ENCODE measurements at regions not wholly inside any gene's neighbourhood (a gene's known extent, or its start where the extent isn't known, plus 50 kb on each side); places are given as distances from the start of the nearest gene placed in this dataset.
"Not testable (repeated sequence)": the region's sequence is repeated elsewhere in the genome, so short reads cannot be mapped to it uniquely, and the experiment has no call there.

DNA sequence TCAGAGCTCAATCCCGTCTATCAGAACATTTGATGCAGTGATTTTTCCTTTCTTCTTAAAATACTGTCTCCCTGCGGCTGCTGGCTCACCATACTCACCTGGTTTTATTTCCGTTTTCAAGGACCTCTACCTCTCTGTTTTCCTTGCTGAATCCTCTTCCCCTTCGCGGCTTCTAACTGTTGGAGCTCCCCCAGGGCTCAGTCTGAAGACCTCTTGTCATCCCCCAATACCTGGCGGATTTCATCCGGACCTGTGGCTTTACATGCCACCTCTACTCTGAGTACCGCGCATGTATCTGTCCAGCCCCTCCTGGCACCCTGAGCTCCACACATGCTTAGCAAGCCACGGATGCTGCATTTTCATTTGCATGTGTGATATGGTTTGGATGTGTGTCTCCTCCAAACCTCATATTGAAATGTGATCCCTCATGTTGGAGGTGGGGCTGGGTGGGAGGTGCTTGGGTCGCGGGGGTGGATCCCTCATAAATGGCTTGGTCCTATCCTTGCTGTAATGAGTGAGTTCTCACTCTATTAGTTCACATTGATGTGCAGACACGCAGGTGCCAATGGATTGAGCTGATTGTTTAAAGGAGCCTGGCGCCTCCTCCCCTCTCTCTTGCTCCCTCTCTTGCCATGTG lies 106.2 kb upstream of the LSM14A start:
- DNase-seq (ENCODE audit: insufficient read length, low spot score) (no peak), FAIRE-seq (no peak)
- TF ChIP-seq POLR2A (IDR thresholded peaks at IDR 0.05; ENCODE audit: low read depth, low read length), result no peak

DNA sequence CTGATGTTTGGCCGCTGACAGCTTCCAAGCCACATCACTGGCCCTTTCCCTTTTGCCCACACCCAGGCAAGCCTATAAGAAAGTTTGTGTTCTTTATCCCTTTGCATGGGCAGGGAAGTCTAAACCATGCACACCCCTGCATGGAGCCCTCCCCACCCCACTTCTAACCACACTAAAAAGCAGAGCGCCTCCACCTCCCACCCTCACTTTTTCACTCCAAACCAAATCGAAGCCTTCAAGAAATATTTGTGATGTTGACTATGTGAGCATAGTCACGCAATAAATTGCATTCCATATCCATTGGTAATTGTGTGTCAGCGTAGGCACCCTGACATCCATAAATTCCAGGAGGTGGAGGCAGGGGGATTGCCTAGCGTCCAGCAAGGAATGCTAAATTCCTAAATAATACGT lies 104.4 kb upstream of the LSM14A start:
- no peak for TF ChIP-seq POLR2A (IDR thresholded peaks at IDR 0.05; ENCODE audit: low read depth, low read length)
- DNase-seq (ENCODE audit: insufficient read length, low spot score), result peak; percentile 80
- FAIRE-seq, result peak; percentile 86

DNA sequence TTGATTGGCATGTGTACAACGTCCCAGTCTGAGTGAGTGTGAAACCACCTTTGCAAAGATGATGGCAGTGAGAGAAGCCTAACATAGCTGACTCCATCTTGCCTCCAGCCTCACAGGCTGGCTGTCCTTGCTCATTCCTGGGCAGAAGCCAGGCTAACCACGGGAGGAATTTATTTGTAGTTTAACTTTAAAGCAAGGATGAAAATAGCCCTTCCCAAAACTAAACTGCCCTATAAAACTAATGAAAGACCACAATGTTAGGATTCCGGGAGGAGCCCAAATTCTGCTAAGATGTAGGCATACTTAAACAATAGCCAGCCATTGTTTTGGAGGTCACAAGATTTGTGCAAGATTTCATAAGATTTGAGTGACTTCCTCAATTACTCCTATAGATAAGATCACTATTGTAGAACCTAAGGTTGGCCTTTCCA lies 96.6 kb upstream of the LSM14A start:
- FAIRE-seq (no peak), DNase-seq (ENCODE audit: insufficient read length, low spot score) (no peak)
- no peak for TF ChIP-seq POLR2A (IDR thresholded peaks at IDR 0.05; ENCODE audit: low read depth, low read length)

DNA sequence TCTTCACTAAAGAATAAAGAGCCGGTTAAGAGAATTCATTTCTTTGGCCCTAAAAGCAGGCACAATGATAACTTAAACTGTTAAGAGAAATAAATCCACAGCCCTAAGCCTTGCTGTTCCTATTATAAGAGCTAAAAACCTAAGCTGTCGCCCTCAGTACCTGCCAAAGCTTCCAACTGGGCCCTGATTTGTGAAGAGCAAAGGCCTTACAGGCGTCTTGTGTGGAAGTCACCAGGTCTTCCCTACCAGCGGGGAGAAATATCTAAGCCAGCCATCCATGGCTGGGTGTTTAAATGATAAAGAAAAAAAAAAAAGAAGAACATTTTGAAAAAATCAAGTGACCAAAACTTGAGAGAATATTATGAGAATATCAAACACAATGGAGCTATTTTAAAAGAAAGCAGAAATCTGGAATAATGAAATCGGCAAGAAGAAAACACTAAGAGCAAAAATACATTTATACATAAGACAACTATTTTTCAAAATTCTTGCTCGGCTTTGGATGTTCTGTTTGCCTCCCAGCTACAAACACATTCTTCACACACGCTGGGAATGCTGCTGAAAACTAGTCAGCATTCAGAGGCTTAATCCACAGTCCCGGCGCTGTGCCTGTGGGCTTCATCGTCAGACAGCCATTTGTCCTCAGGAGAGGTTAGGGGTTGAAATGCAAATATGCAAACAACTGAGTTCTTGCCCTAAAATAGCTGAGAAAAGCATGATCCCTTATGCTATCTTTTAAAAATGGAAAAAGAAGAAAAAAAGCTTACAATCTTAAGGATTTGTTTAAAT lies 89.8 kb upstream of the LSM14A start:
- no peak for TF ChIP-seq POLR2A (IDR thresholded peaks at IDR 0.05; ENCODE audit: low read depth, low read length)
- DNase-seq (ENCODE audit: insufficient read length, low spot score), result no peak
- FAIRE-seq, result no peak

DNA sequence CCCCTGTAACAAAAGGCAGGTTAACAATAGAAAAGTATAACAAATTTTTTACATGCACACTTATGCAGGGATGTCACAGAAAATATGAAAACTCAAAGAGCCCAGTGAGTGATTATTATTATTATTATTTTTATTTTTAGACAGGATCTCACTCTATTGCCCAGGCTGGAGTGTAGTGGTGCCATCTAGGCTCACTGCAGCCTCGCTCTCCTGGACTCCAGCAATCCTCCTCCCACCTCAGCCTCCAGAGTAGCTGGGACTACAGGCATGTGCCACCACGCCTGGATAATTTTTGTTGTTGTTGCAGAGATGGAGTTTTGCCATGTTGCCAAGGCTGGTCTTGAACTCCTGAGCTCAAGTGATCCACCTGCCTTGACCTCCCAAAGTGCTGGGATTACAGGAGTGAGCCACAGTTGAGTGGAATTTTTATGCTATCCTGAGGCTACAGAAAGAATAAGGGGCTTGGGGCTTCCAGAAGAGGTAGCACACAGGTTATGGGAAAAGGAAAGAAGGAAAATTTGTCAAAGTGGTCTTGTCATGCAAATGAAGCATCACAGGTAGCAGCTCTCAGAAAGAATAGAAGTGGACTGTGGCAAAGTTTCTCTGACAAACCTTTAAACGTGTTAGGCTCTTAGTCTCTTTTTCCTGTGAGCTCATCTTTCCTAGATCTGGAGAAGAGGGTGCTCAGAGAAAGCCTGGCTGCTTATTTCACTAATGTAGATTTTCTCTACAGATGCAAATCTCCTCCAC lies 87.7 kb upstream of the LSM14A start:
- FAIRE-seq, result no peak
- no peak for DNase-seq (ENCODE audit: insufficient read length, low spot score)
- TF ChIP-seq POLR2A (IDR thresholded peaks at IDR 0.05; ENCODE audit: low read depth, low read length), result no peak

DNA sequence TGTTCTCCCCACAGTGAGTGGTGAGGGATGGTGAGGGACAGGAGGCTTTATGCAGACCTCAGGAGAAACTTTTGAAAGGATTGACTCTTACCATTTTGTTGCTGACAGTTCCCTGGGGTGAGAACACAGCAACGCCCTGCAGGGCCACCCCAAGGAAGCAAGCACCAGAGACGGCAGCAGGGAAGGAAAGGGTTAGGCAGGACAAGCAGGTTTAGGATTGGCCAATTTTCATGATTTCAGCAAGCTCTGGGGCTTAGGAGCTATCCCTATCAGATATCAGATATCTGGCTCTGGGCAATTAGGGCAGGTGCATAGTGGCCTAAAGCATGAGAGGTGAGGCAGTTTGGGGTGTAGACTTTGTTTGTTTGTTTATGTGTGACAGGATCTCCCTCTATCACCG lies 87.0 kb upstream of the LSM14A start:
- FAIRE-seq (no peak), DNase-seq (ENCODE audit: insufficient read length, low spot score) (no peak)
- TF ChIP-seq POLR2A (IDR thresholded peaks at IDR 0.05; ENCODE audit: low read depth, low read length), result no peak

DNA sequence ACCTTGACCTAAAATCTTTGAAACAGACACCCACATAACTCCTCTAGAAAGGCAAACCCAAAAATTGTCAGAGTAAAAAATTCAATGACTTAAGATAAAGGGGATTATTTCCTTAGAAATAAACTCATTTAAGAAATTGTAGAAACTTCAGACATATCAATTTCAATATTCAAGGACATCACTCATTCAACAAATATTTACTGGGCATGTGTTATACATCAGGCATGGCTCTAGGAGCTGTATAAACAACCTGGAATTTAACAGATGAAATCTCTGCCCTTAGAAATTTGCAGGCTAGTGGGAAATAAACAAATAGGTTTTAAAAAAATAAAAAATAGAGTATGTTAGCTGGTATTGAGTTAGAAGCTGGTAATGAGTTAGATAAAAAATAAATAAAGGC lies 84.0 kb upstream of the LSM14A start:
- FAIRE-seq (no peak), DNase-seq (ENCODE audit: insufficient read length, low spot score) (no peak)
- TF ChIP-seq POLR2A (IDR thresholded peaks at IDR 0.05; ENCODE audit: low read depth, low read length), result no peak

DNA sequence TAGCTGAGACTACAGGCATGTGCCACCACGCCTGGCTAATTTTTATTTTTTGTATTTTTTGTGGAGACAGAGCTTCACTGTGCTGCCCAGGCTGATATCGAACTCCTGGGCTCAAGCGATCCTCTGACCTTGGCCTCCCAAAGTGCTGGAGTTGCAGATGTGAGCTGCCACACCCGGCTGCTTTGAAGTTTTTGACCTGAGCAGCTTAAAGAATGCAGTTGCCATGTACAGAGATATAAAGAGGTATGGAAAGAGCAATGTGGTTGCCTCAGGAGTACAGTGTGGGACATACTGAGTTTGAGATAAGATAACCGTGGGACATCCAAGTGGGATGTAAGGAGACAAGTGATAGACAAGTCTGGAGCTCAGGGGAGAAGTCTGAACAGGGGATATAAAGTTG lies 82.7 kb upstream of the LSM14A start:
- no peak for TF ChIP-seq POLR2A (IDR thresholded peaks at IDR 0.05; ENCODE audit: low read depth, low read length)
- FAIRE-seq (no peak), DNase-seq (ENCODE audit: insufficient read length, low spot score) (no peak)

DNA sequence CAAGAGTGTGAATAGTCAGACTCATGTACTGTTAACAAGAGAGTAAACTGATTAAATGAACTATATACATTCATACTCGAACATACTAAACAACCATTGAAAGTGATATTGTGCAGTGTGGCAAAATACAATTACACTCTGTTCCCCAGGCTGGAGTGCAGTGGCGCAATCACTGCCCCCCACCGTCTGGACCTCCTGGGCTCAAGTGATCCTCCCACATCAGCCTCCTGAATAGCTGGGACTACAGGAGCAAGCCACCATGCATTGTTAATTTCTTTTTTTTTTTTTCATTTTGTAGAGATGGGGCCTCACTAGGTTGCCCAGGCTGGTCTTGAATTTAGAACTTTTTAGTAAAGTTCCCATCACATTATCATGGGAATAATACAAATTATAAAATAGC lies 77.3 kb upstream of the LSM14A start:
- DNase-seq (ENCODE audit: insufficient read length, low spot score) (no peak), FAIRE-seq (no peak)
- TF ChIP-seq POLR2A (IDR thresholded peaks at IDR 0.05; ENCODE audit: low read depth, low read length), result no peak

DNA sequence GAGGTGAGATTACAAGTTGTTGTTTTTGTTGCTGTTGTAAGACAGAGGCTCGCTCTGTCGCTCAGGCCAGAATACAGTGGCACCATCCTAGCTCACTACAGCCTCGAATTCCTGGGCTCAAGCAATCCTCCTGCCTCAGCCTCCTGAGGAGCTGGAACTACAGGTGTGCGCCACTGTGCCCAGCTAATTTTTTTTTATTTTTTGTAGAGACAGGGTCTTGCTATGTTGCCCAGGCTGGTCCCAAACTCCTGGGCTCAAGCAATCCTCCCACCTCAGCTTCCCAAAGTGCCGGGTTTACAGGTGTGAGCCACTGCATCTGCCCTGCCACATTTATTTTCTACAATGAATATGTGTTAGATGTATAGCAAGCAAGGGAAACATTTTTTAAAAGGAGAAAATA lies 76.9 kb upstream of the LSM14A start:
- not testable (repeated sequence) for FAIRE-seq; DNase-seq (ENCODE audit: insufficient read length, low spot score)

DNA sequence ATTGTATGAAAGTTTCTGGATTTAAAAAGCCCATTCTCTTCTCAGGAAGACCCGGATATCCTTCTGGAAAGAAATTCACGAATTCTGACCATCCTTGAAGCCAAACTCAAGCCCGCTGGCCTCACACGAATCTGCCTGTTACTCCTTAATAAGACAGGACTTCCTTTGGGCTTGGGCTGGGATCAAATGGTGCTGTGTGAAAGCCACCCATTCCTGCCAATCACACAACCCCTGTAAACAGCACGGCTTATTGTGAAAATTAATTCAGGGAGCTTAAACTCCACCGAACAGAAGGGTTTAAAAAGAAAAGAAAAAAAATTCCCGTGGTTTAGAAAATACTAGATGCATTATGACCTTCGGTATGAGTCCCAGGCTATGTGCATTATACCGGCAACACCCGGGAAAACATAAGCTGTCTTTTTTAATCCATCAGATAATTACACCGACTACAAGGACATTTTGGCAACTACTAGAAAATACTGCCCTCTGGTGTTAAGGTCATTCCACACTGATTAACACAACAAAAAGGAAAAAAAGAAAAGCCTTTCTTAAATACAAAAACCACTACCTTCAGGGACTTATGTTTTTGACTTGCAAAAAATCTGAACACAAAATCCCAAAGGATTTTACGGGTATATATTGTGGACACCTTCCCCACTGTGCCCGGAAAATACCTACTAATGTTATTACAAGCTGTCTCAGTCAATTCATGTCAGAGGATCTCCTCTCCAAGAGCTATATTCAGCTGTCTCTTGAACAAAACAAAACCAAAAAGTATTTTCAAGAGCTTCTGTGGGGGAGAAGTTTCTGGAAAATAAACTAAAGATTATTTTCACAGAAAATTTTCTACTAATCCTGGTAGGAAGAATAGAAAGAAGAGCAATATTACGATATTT lies 76.0 kb upstream of the LSM14A start:
- DNase-seq (ENCODE audit: insufficient read length, low spot score), result peak; percentile 50
- TF ChIP-seq POLR2A (IDR thresholded peaks at IDR 0.05; ENCODE audit: low read depth, low read length), result no peak
- no peak for FAIRE-seq

DNA sequence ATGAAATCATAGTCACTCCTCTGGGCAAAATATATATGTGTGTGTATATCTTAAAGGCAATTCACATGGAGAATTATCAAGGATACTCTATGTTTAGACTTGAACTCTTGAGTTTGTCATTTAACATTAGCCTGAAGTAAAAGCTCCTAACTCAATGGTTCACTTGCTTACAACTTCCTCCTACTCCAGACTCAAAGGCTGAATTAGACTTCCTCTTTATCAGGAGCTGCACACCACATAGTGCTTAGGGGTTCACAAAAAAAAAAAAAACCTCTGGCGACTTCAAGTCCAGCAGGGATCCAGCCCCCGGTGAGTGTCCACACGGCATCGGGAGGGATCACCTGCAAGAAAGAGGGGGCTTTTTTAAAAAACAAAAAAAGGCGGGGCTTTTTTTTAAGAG lies 68.2 kb upstream of the LSM14A start:
- no peak for FAIRE-seq
- TF ChIP-seq POLR2A (IDR thresholded peaks at IDR 0.05; ENCODE audit: low read depth, low read length), result no peak
- DNase-seq (ENCODE audit: insufficient read length, low spot score), result no peak

DNA sequence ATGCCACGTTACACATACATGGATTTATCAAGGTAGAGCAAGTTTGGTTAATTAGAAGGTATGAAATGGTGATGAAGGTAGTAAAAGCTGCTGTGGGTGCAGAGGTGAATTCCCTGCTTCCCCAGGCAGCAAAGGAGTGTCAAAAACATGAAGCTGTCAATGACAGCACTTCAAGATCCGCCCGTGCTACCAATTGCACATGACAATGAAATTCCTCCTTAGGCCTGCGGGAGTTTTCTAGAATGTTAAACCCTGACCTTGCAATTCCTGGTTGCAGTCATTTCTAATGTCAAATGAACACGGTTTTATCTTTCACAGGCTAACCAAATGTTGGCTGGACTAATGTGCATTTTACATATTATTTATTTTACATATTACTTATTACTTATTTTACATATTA lies 67.7 kb upstream of the LSM14A start:
- no peak for DNase-seq (ENCODE audit: insufficient read length, low spot score)
- TF ChIP-seq POLR2A (IDR thresholded peaks at IDR 0.05; ENCODE audit: low read depth, low read length), result no peak
- FAIRE-seq, result no peak

DNA sequence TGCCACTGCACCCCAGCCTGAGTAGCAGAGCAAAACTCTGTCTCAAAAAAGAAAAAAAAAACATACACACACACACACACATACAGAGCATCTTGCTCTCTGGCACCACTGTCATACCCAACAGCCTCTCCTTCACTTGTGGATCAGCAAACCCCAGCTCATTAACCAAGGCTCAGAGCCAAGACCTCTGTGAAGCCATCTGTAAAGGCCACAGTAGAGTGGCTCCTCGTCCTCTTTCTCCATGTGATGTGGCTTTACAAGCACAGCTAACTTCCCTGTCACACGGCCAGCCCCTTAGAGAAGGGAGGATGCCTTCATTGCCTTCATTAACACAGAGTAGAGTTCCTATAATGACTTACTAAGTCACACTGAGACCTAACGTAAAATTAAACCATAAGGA lies 62.7 kb upstream of the LSM14A start:
- FAIRE-seq, result no peak
- DNase-seq (ENCODE audit: insufficient read length, low spot score), result no peak

More for the DNA sequence above, 62.7 kb upstream of the LSM14A start:
- no peak for TF ChIP-seq POLR2A (IDR thresholded peaks at IDR 0.05; ENCODE audit: low read depth, low read length)

All from H54 (cell line).